Keratinocyte (primary cell): ENCODE measurements at regions not wholly inside any gene's neighbourhood (a gene's known extent, or its start where the extent isn't known, plus 50 kb on each side); places are given as distances from the start of the nearest gene placed in this dataset.

Experiments used
- DNase-seq: peaks from one replicate; pipeline ENCODE4 v3.0.0-alpha.2; 2011; ENCODE audit warnings: low read depth, missing footprints, low spot score
- FAIRE-seq: peaks from 2 replicates; lab custom pipeline; 2011; peaks lifted over from hg19 to GRCh38; lab: Jason Lieb, UNC
- H2AFZ ChIP-seq: 2 replicates; pipeline ENCODE4 v1.6.0; 2012; ENCODE audit warnings: low read length, control low read depth, inconsistent platforms; ENCODE audit not compliant: control insufficient read depth
- H3K27ac ChIP-seq: 2 replicates; pipeline ENCODE4 v1.5.1; 2011; ENCODE audit warnings: low read length; ENCODE audit not compliant: control insufficient read depth, insufficient read depth
- H3K27me3 ChIP-seq: 3 replicates; pipeline ENCODE4 v1.6.0; 2011; ENCODE audit warnings: low read length; ENCODE audit not compliant: control insufficient read depth, insufficient read depth; ENCODE audit errors: extremely low read depth
- H3K36me3 ChIP-seq, 2 experiments: 2 replicates in 1 of 2; 3 replicates in 1 of 2; pipeline ENCODE4 v1.5.1; 2011; ENCODE audit warnings: low read length in 2 of 2, mild to moderate bottlenecking in 1 of 2; ENCODE audit not compliant: control insufficient read depth in 2 of 2, insufficient read depth in 2 of 2; ENCODE audit errors: extremely low read depth in 1 of 2
- H3K4me1 ChIP-seq: 3 replicates; pipeline ENCODE4 v1.5.1; 2011; ENCODE audit warnings: low read length; ENCODE audit not compliant: control insufficient read depth, insufficient read depth; ENCODE audit errors: extremely low read depth
- H3K4me2 ChIP-seq: 3 replicates; pipeline ENCODE4 v1.6.0; 2011; ENCODE audit warnings: low read depth, low read length; ENCODE audit not compliant: control insufficient read depth, insufficient read depth; ENCODE audit errors: extremely low read depth
- H3K4me3 ChIP-seq, 3 experiments: fragments of 200-600 bp in 1 of 3; sonication (generic) in 1 of 3; 2 replicates in 2 of 3; 3 replicates in 1 of 3; pipeline ENCODE4 v1.5.1; 2011 to 2016; ENCODE audit warnings: low read length in 3 of 3, mild to moderate bottlenecking in 3 of 3, control low read depth in 2 of 3, inconsistent platforms in 1 of 3, low read depth in 1 of 3, mixed read lengths in 1 of 3, mixed run types in 1 of 3, moderate library complexity in 1 of 3; ENCODE audit not compliant: control insufficient read depth in 2 of 3, insufficient read depth in 2 of 3; ENCODE audit errors: extremely low read depth in 1 of 3
- H3K79me2 ChIP-seq: 2 replicates; pipeline ENCODE4 v1.6.0; 2012; ENCODE audit warnings: low read length; ENCODE audit not compliant: control insufficient read depth, insufficient read depth
- H3K9ac ChIP-seq: 3 replicates; pipeline ENCODE4 v1.6.0; 2011; ENCODE audit warnings: low read length; ENCODE audit not compliant: control insufficient read depth, insufficient read depth; ENCODE audit errors: extremely low read depth
- H3K9me1 ChIP-seq: 3 replicates; pipeline ENCODE4 v1.6.0; 2011; ENCODE audit warnings: low read length; ENCODE audit not compliant: control insufficient read depth, insufficient read depth; ENCODE audit errors: extremely low read depth
- H3K9me3 ChIP-seq: 2 replicates; pipeline ENCODE4 v1.5.1; 2012; ENCODE audit warnings: low read depth, low read length; ENCODE audit not compliant: control insufficient read depth
- H4K20me1 ChIP-seq: 3 replicates; pipeline ENCODE4 v1.6.0; 2011; ENCODE audit warnings: low read length; ENCODE audit not compliant: control insufficient read depth, insufficient read depth; ENCODE audit errors: extremely low read depth
- EZH2 ChIP-seq: IDR thresholded peaks from one replicate; pipeline ENCODE4 v1.6.1; 2012; ENCODE audit warnings: inconsistent platforms, mild to moderate bottlenecking, low read length, moderate library complexity
- dilution Hi-C: fragments of 300-500 bp; cut with MboI; formaldehyde crosslinking; loops from one replicate; pipeline ENCODE4 v1.7.0; 2020; ENCODE audit warnings: low sequenced_read_pairs; ENCODE audit not compliant: extremely low pct_ligation_motif_present
- TF ChIP-seq, protein P1 (sequence below), 3 experiments: IDR thresholded peaks in 1 of 3; conservative IDR thresholded peaks in 1 of 3; optimal IDR thresholded peaks in 1 of 3; 2 replicates in 2 of 3; 3 replicates in 1 of 3; pipeline versions ENCODE3 to v1.5.1; 2011; ENCODE audit warnings: low read length in 3 of 3, mild to moderate bottlenecking in 3 of 3, moderate library complexity in 2 of 3, control low read depth in 1 of 3, inconsistent platforms in 1 of 3; ENCODE audit not compliant: insufficient read depth in 2 of 3; ENCODE audit errors: extremely low read depth in 1 of 3

DNA sequence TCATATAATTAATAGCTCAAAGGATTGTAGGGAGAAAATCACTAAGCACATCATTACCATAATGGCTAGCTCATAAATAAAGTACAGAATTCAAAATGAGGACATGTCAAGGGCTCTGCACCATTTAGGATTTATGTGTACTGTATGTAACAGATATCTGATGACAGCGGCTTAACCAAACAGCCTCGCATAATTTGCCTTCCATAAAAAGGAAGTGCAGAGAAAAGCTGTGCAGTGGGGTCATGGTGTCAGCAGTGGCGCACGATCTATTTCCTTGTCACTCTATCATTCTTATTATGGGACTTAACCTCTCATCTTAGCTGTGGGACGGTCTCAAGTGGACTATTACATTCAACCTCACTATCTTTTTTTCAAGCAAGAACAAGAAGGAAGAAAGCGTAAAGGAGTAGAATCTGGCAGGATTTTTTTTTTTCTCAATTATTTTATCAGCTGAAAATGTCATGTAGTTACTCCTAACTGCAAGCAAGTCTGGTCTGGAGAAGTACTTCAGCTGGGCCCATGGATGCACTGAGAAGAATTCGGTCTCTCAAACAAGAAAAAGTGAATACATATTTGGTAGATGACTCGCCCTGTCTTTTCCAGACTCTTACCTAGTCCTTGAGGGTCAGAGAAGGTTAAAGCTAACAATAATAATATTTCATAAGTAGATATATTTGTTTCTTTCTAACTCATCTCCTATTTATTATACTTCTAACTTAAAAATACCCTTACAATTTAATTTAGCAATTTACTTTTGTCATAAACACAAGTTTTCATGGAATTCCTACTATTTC lies 94.6 kb downstream of the COX18 start:
- H3K9me1 ChIP-seq = no peaks in the 10 kb centered on the region
- no peak overlapping the region for H3K4me3 ChIP-seq
- no peaks in the 10 kb centered on the region for H4K20me1 ChIP-seq
- H3K27ac ChIP-seq = no peak overlapping the region
- no peak for TF ChIP-seq EZH2
- TF ChIP-seq, protein P1, sequence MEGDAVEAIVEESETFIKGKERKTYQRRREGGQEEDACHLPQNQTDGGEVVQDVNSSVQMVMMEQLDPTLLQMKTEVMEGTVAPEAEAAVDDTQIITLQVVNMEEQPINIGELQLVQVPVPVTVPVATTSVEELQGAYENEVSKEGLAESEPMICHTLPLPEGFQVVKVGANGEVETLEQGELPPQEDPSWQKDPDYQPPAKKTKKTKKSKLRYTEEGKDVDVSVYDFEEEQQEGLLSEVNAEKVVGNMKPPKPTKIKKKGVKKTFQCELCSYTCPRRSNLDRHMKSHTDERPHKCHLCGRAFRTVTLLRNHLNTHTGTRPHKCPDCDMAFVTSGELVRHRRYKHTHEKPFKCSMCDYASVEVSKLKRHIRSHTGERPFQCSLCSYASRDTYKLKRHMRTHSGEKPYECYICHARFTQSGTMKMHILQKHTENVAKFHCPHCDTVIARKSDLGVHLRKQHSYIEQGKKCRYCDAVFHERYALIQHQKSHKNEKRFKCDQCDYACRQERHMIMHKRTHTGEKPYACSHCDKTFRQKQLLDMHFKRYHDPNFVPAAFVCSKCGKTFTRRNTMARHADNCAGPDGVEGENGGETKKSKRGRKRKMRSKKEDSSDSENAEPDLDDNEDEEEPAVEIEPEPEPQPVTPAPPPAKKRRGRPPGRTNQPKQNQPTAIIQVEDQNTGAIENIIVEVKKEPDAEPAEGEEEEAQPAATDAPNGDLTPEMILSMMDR (optimal IDR thresholded peaks at IDR 0.05 in 1 of 3, IDR thresholded peaks at IDR 0.05 in 1 of 3, conservative IDR thresholded peaks at IDR 0.05 in 1 of 3; ENCODE audit: extremely low read depth in 1 of 3, insufficient read depth in 2 of 3, low read length in 3 of 3) = no peak
- no peak for DNase-seq
- H3K4me2 ChIP-seq = no peak overlapping the region
- no peak overlapping the region for H3K9ac ChIP-seq
- no peak for FAIRE-seq
- peak overlapping the region; percentile 44 for H2AFZ ChIP-seq
- no peaks in the 10 kb centered on the region for H3K27me3 ChIP-seq
- no peaks in the 10 kb centered on the region for H3K36me3 ChIP-seq
- H3K9me3 ChIP-seq = no peaks in the 10 kb centered on the region
- dilution Hi-C loops = no loop called here
- H3K4me1 ChIP-seq = peaks cover 12% of the 10 kb centered on the region
- H3K79me2 ChIP-seq = no peaks in the 10 kb centered on the region

DNA sequence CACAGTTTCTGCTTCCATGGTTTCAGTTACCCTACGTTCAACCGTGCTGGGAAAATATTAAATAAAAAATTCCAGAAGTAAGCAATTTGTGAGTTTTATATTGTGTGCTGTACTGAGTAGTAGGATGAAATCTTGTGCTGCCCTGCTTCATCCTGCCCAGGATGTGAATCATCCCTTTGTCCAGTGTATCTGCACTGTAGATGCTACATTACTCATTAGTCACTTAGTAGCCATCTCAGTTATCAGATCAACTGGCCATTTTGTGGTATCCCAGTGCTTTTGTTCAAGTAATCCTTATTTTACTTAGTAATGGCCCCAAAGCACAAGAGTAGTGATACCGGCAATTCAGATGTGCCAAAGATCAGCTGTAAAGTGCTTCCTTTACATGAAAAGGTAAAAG lies 97.9 kb downstream of the COX18 start:
- no peak overlapping the region for H3K27ac ChIP-seq
- peaks cover 12% of the 10 kb centered on the region for H3K4me1 ChIP-seq
- FAIRE-seq (peak; percentile 78), DNase-seq (peak; percentile 9)
- no peaks in the 10 kb centered on the region for H3K9me1 ChIP-seq
- no peaks in the 10 kb centered on the region for H3K36me3 ChIP-seq
- H2AFZ ChIP-seq = peak overlapping the region; percentile 33
- no peaks in the 10 kb centered on the region for H3K27me3 ChIP-seq
- dilution Hi-C loops = no loop called here
- no peak overlapping the region for H3K4me3 ChIP-seq
- no peaks in the 10 kb centered on the region for H3K9me3 ChIP-seq
- no peak overlapping the region for H3K9ac ChIP-seq
- TF ChIP-seq, protein P1 (optimal IDR thresholded peaks at IDR 0.05 in 1 of 3, IDR thresholded peaks at IDR 0.05 in 1 of 3, conservative IDR thresholded peaks at IDR 0.05 in 1 of 3; ENCODE audit: extremely low read depth in 1 of 3, insufficient read depth in 2 of 3, low read length in 3 of 3) = no peak
- no peak for TF ChIP-seq EZH2
- H4K20me1 ChIP-seq = no peaks in the 10 kb centered on the region
- no peak overlapping the region for H3K4me2 ChIP-seq
- no peaks in the 10 kb centered on the region for H3K79me2 ChIP-seq
